Esophagus muscularis mucosa (tissue), 4 donors: ENCODE measurements at regions not wholly inside any gene's neighbourhood (a gene's known extent, or its start where the extent isn't known, plus 50 kb on each side); places are given as distances from the start of the nearest gene placed in this dataset.

Experiments used
- CTCF ChIP-seq, 3 experiments: fragments of 200-600 bp in 2 of 3; fragments of 450-650 bp in 1 of 3; sonication (generic) in 2 of 3; IDR thresholded peaks; one replicate each; pipeline ENCODE4 v1.5.1; 2017 to 2019; ENCODE audit warnings: antibody characterized with exemption in 3 of 3, mild to moderate bottlenecking in 2 of 3, moderate library complexity in 1 of 3
- EP300 ChIP-seq: sonication (generic); formaldehyde crosslinking; IDR thresholded peaks from one replicate; pipeline ENCODE4 v1.6.1; 2017; ENCODE audit warnings: antibody characterized with exemption
- POLR2AphosphoS5 ChIP-seq, 2 donors: sonication (generic); formaldehyde crosslinking; IDR thresholded peaks; one replicate each; pipeline ENCODE4 v1.6.1; 2017; ENCODE audit warnings: antibody characterized with exemption in 2 of 2

- TF ChIP-seq CTCF (IDR thresholded peaks at IDR 0.05) = no peak
- no peak for TF ChIP-seq POLR2AphosphoS5 (IDR thresholded peaks at IDR 0.05)
- no peak for TF ChIP-seq EP300
These were observed 151.7 kb downstream of the TMEM200A start for GRCh38 chr6:130517444-130517931.
